ENCODE measurements at regions not wholly inside any gene's neighbourhood (a gene's known extent, or its start where the extent isn't known, plus 50 kb on each side); places are given as distances from the start of the nearest gene placed in this dataset.
"Not testable (repeated sequence)": the region's sequence is repeated elsewhere in the genome, so short reads cannot be mapped to it uniquely, and the experiment has no call there.

- H3K4me3 ChIP-seq (ENCODE audit: control insufficient read depth in 1 of 2, extremely low read depth in 1 of 2, low read length in 1 of 2) = no peak overlapping the region
- Mint-ChIP-seq H3K9me3 (peaks cover 9 to 11% (median 11%) of the 10 kb centered on the region in 3 donors), H3K27ac (no peak overlapping the region), H3K27me3 (no peaks in the 10 kb centered on the region), H3K4me3 (no peak overlapping the region), H3K4me1 (no peaks in the 10 kb centered on the region), H3K36me3 (no peaks in the 10 kb centered on the region)
- no peaks in the 10 kb centered on the region for H3K4me1 ChIP-seq (ENCODE audit: control insufficient read depth in 1 of 2, extremely low read depth in 1 of 2, insufficient read depth in 2 of 2, low read length in 2 of 2)
- H3K9me3 ChIP-seq = no peaks in the 10 kb centered on the region
- WGBS (ENCODE audit: insufficient coverage) = 53% methylated on average over 6 of the region's 6 CpGs
- CTCF ChIA-PET = no interaction called here
- no peak for DNase-seq
- POLR2A ChIA-PET = no interaction called here
- no peak for ATAC-seq (replicated peaks in 1 of 4)
- H3K36me3 ChIP-seq (ENCODE audit: control insufficient read depth in 2 of 2, extremely low read depth in 1 of 2, insufficient read depth in 1 of 2, low read length in 1 of 2) = no peaks in the 10 kb centered on the region
- no peak overlapping the region for H3K27ac ChIP-seq (ENCODE audit: low read length)
- no peaks in the 10 kb centered on the region for H3K27me3 ChIP-seq (replicated peaks in 1 of 2; ENCODE audit: control insufficient read depth in 2 of 2, extremely low read depth in 1 of 2, insufficient read depth in 2 of 2, low read length in 1 of 2)
Measured at GRCh38 chr6:48996461-48997119, 466.5 kb downstream of the MMUT start.

DNA sequence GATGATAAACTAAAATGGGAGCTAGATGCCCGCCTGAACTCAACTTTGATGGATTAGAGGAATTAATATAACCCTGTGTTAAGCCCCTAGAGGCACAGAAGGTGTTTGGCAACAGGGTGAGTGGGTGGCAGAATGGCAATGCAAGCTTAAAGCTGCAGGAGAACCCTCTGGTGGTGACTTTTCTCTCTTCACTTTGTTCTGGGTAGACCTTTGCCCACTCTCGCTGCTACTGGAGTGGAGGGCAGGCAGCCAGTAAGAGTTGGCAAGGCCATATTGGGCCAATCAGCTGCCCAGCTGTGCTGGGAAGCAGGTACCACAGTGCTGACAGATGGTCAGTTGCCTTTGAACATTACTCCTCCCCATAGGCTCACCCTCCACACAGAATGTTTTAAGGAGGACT lies 468.2 kb downstream of the MMUT start:
- H3K27me3 Mint-ChIP-seq = no peaks in the 10 kb centered on the region
- H3K4me1 Mint-ChIP-seq = no peaks in the 10 kb centered on the region
- no peak overlapping the region for H3K27ac Mint-ChIP-seq
- Histone ChIP-seq H3K36me3 (ENCODE audit: control insufficient read depth in 2 of 2, extremely low read depth in 1 of 2, insufficient read depth in 1 of 2, low read length in 1 of 2) (no peaks in the 10 kb centered on the region), H3K27ac (ENCODE audit: low read length) (no peak overlapping the region), H3K27me3 (replicated peaks in 1 of 2; ENCODE audit: control insufficient read depth in 2 of 2, extremely low read depth in 1 of 2, insufficient read depth in 2 of 2, low read length in 1 of 2) (peaks cover 0 to under 1% of the 10 kb centered on the region in 2 experiments), H3K4me1 (ENCODE audit: control insufficient read depth in 1 of 2, extremely low read depth in 1 of 2, insufficient read depth in 2 of 2, low read length in 2 of 2) (no peaks in the 10 kb centered on the region), H3K9me3 (no peaks in the 10 kb centered on the region), H3K4me3 (ENCODE audit: control insufficient read depth in 1 of 2, extremely low read depth in 1 of 2, low read length in 1 of 2) (no peak overlapping the region)
- ChIA-PET CTCF (no interaction called here), POLR2A (interaction anchor here in 1 of 2 donors (0.9 kb wide), 1 partner anchor 267 kb away, joined by 3 read pairs; no protein-coding TSS in a partner anchor)
- WGBS (ENCODE audit: insufficient coverage) = 51% methylated on average over 2 of the region's 2 CpGs
- DNase-seq (no peak), ATAC-seq (replicated peaks in 1 of 4) (no peak)
- H3K36me3 Mint-ChIP-seq = no peaks in the 10 kb centered on the region
- H3K4me3 Mint-ChIP-seq = no peak overlapping the region
- H3K9me3 Mint-ChIP-seq = peaks cover 12 to 19% (median 15%) of the 10 kb centered on the region in 3 donors

- Histone ChIP-seq H3K36me3 (ENCODE audit: control insufficient read depth in 2 of 2, extremely low read depth in 1 of 2, insufficient read depth in 1 of 2, low read length in 1 of 2) (no peaks in the 10 kb centered on the region), H3K9me3 (no peaks in the 10 kb centered on the region), H3K27ac (ENCODE audit: low read length) (no peak overlapping the region), H3K27me3 (replicated peaks in 1 of 2; ENCODE audit: control insufficient read depth in 2 of 2, extremely low read depth in 1 of 2, insufficient read depth in 2 of 2, low read length in 1 of 2) (peaks cover 0 to 3% of the 10 kb centered on the region in 2 experiments), H3K4me3 (ENCODE audit: control insufficient read depth in 1 of 2, extremely low read depth in 1 of 2, low read length in 1 of 2) (no peak overlapping the region), H3K4me1 (ENCODE audit: control insufficient read depth in 1 of 2, extremely low read depth in 1 of 2, insufficient read depth in 2 of 2, low read length in 2 of 2) (no peaks in the 10 kb centered on the region)
- no peak for ATAC-seq (replicated peaks in 1 of 4)
- no peak for DNase-seq
- H3K36me3 Mint-ChIP-seq = no peaks in the 10 kb centered on the region
- no peak overlapping the region for H3K27ac Mint-ChIP-seq
- H3K9me3 Mint-ChIP-seq = peaks cover 12 to 31% (median 29%) of the 10 kb centered on the region in 3 donors
- H3K27me3 Mint-ChIP-seq = no peaks in the 10 kb centered on the region
- H3K4me3 Mint-ChIP-seq = no peak overlapping the region
- ChIA-PET CTCF (no interaction called here), POLR2A (no interaction called here)
- no peaks in the 10 kb centered on the region for H3K4me1 Mint-ChIP-seq
- 81% methylated on average over 4 of the region's 5 CpGs for WGBS (ENCODE audit: insufficient coverage)
Measured at GRCh38 chr6:48990739-48991138, 472.3 kb downstream of the MMUT start.

DNA sequence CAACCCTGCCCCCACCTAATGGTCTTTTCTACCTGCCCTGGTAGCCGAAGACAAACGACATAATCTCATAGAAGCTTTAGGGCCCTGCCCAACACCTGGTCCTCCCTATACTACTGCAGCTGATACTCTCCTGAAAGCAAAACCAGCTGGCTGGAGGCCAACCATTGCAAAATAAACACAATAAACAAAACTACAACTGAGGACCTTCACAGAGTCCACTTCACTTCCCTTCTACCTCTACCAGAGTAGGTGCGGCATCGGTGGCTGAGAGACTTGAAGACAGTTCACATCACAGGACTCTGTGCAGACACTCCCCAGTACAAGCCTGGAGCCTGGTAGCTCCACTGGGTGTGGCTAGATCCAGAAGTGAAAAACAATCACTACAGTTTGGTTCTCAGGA lies 476.2 kb downstream of the MMUT start:
- H3K4me3 Mint-ChIP-seq = no peak overlapping the region
- WGBS (ENCODE audit: insufficient coverage) = 100% methylated on average over 4 of the region's 4 CpGs
- Histone ChIP-seq H3K4me3 (ENCODE audit: control insufficient read depth in 1 of 2, extremely low read depth in 1 of 2, low read length in 1 of 2) (no peak overlapping the region), H3K9me3 (no peaks in the 10 kb centered on the region), H3K27me3 (replicated peaks in 1 of 2; ENCODE audit: control insufficient read depth in 2 of 2, extremely low read depth in 1 of 2, insufficient read depth in 2 of 2, low read length in 1 of 2) (peaks cover 0 to 3% of the 10 kb centered on the region in 2 experiments), H3K27ac (ENCODE audit: low read length) (no peak overlapping the region), H3K4me1 (ENCODE audit: control insufficient read depth in 1 of 2, extremely low read depth in 1 of 2, insufficient read depth in 2 of 2, low read length in 2 of 2) (no peaks in the 10 kb centered on the region), H3K36me3 (ENCODE audit: control insufficient read depth in 2 of 2, extremely low read depth in 1 of 2, insufficient read depth in 1 of 2, low read length in 1 of 2) (no peaks in the 10 kb centered on the region)
- ATAC-seq (replicated peaks in 1 of 4) = no peak
- no peak overlapping the region for H3K27ac Mint-ChIP-seq
- peaks cover 2 to 29% (median 20%) of the 10 kb centered on the region in 3 donors for H3K9me3 Mint-ChIP-seq
- CTCF ChIA-PET = no interaction called here
- no peaks in the 10 kb centered on the region for H3K4me1 Mint-ChIP-seq
- DNase-seq = no peak
- POLR2A ChIA-PET = no interaction called here
- H3K36me3 Mint-ChIP-seq = no peaks in the 10 kb centered on the region
- H3K27me3 Mint-ChIP-seq = no peaks in the 10 kb centered on the region

DNA sequence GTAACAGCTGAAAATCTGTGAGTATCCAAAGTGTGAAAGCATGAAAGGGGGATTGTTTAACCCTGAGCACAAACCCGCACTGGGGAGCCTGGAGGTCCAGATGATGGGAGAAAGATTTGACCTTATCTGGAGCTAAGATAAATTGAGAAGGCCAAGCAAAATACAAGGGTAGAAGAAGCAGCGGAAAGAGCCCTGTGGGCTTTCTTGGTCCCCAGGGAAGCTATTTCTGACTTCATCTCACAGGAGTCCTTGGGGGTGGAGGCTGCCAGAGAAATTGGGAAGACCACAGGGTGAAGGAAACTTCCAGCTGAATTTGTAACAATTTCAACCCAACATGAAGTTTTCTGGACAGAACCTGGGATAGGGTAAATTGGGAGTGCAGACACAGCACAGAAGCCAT lies 476.9 kb downstream of the MMUT start:
- CTCF ChIA-PET = no interaction called here
- DNase-seq (no peak), ATAC-seq (replicated peaks in 1 of 4) (no peak)
- H3K27me3 ChIP-seq (replicated peaks in 1 of 2; ENCODE audit: control insufficient read depth in 2 of 2, extremely low read depth in 1 of 2, insufficient read depth in 2 of 2, low read length in 1 of 2) = peaks cover 0 to 3% of the 10 kb centered on the region in 2 experiments
- WGBS (ENCODE audit: insufficient coverage) = 73% methylated on average over 2 of the region's 2 CpGs
- no peaks in the 10 kb centered on the region for H3K36me3 ChIP-seq (ENCODE audit: control insufficient read depth in 2 of 2, extremely low read depth in 1 of 2, insufficient read depth in 1 of 2, low read length in 1 of 2)
- H3K9me3 ChIP-seq = no peaks in the 10 kb centered on the region
- no peak overlapping the region for H3K27ac Mint-ChIP-seq
- peaks cover 0 to 32% (median 16%) of the 10 kb centered on the region in 3 donors for H3K9me3 Mint-ChIP-seq
- no peaks in the 10 kb centered on the region for H3K4me1 Mint-ChIP-seq
- H3K27ac ChIP-seq (ENCODE audit: low read length) = no peak overlapping the region
- H3K4me3 Mint-ChIP-seq = no peak overlapping the region
- H3K4me1 ChIP-seq (ENCODE audit: control insufficient read depth in 1 of 2, extremely low read depth in 1 of 2, insufficient read depth in 2 of 2, low read length in 2 of 2) = no peaks in the 10 kb centered on the region
- no peaks in the 10 kb centered on the region for H3K36me3 Mint-ChIP-seq
- H3K4me3 ChIP-seq (ENCODE audit: control insufficient read depth in 1 of 2, extremely low read depth in 1 of 2, low read length in 1 of 2) = no peak overlapping the region
- no peaks in the 10 kb centered on the region for H3K27me3 Mint-ChIP-seq
- POLR2A ChIA-PET = no interaction called here

DNA sequence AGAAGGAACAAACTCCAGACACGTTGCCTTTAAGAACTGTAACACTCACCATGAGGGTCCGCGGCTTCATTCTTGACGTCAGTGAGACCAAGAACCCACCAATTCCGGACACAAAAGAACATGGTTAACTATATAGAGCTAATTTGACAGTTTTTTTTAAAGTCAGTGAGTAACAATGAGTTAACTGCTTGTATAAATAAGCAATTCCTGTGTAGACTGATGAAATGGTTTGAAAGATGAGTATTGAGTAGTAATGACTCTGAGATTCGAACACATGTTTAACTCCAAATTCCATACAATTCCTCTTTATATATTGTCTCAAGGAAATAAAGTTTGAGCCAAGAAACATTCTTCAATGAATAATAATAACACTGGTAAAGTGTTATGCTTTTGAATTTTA lies 478.0 kb downstream of the MMUT start:
- peaks cover 0 to 3% of the 10 kb centered on the region in 2 experiments for H3K27me3 ChIP-seq (replicated peaks in 1 of 2; ENCODE audit: control insufficient read depth in 2 of 2, extremely low read depth in 1 of 2, insufficient read depth in 2 of 2, low read length in 1 of 2)
- Mint-ChIP-seq H3K27ac (no peak overlapping the region), H3K36me3 (no peaks in the 10 kb centered on the region), H3K27me3 (no peaks in the 10 kb centered on the region), H3K4me3 (no peak overlapping the region), H3K9me3 (peaks cover 0 to 32% (median 13%) of the 10 kb centered on the region in 3 donors), H3K4me1 (no peaks in the 10 kb centered on the region)
- WGBS (ENCODE audit: insufficient coverage) = 100% methylated on average over 1 of the region's 6 CpGs
- POLR2A ChIA-PET = no interaction called here
- H3K9me3 ChIP-seq = no peaks in the 10 kb centered on the region
- CTCF ChIA-PET = interaction anchor here in 1 of 2 donors (0.6 kb wide), 1 partner anchor 429 kb away, joined by 3 read pairs; no protein-coding TSS in a partner anchor
- ATAC-seq (replicated peaks in 1 of 4) = no peak
- no peaks in the 10 kb centered on the region for H3K36me3 ChIP-seq (ENCODE audit: control insufficient read depth in 2 of 2, extremely low read depth in 1 of 2, insufficient read depth in 1 of 2, low read length in 1 of 2)
- no peaks in the 10 kb centered on the region for H3K4me1 ChIP-seq (ENCODE audit: control insufficient read depth in 1 of 2, extremely low read depth in 1 of 2, insufficient read depth in 2 of 2, low read length in 2 of 2)
- DNase-seq = no peak
- H3K4me3 ChIP-seq (ENCODE audit: control insufficient read depth in 1 of 2, extremely low read depth in 1 of 2, low read length in 1 of 2) = no peak overlapping the region
- no peak overlapping the region for H3K27ac ChIP-seq (ENCODE audit: low read length)

DNA sequence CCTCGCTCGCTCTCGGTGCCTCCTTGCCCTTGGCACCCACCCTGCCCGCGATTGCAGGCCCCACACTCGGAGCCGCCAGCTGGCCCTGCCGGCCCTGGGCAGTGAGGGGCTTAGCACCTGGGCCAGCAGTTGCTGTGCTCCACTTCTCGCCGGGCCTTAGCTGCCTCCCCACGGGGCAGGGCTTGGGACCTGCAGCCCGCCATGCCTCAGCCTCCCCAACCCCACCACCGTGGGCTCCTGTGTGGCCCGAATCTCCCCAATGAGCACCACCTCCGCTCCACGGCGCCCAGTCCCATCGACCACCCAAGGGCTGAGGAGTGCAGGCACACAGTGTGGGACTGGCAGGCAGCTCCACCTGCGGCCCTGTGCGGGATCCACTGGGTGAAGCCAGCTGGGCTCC lies 479.1 kb downstream of the MMUT start:
- CTCF ChIA-PET, H3K27ac Mint-ChIP-seq: not testable (repeated sequence)

More for the DNA sequence above, 479.1 kb downstream of the MMUT start:
- H3K9me3 ChIP-seq; H3K4me3 Mint-ChIP-seq; H3K36me3 ChIP-seq (ENCODE audit: control insufficient read depth in 2 of 2, extremely low read depth in 1 of 2, insufficient read depth in 1 of 2, low read length in 1 of 2); DNase-seq; POLR2A ChIA-PET; H3K27me3 Mint-ChIP-seq; H3K27me3 ChIP-seq (replicated peaks in 1 of 2; ENCODE audit: control insufficient read depth in 2 of 2, extremely low read depth in 1 of 2, insufficient read depth in 2 of 2, low read length in 1 of 2); H3K36me3 Mint-ChIP-seq; H3K4me3 ChIP-seq (ENCODE audit: control insufficient read depth in 1 of 2, extremely low read depth in 1 of 2, low read length in 1 of 2); H3K4me1 ChIP-seq (ENCODE audit: control insufficient read depth in 1 of 2, extremely low read depth in 1 of 2, insufficient read depth in 2 of 2, low read length in 2 of 2); H3K4me1 Mint-ChIP-seq; H3K27ac ChIP-seq (ENCODE audit: low read length); ATAC-seq (replicated peaks in 1 of 4): not testable (repeated sequence)
- peaks cover 0 to 29% (median 13%) of the 10 kb centered on the region in 3 donors for H3K9me3 Mint-ChIP-seq
- 98% methylated on average over 9 of the region's 20 CpGs for WGBS (ENCODE audit: insufficient coverage)
